ENCODE measurements at regions not wholly inside any gene's neighbourhood (a gene's known extent, or its start where the extent isn't known, plus 50 kb on each side); places are given as distances from the start of the nearest gene placed in this dataset.

DNA sequence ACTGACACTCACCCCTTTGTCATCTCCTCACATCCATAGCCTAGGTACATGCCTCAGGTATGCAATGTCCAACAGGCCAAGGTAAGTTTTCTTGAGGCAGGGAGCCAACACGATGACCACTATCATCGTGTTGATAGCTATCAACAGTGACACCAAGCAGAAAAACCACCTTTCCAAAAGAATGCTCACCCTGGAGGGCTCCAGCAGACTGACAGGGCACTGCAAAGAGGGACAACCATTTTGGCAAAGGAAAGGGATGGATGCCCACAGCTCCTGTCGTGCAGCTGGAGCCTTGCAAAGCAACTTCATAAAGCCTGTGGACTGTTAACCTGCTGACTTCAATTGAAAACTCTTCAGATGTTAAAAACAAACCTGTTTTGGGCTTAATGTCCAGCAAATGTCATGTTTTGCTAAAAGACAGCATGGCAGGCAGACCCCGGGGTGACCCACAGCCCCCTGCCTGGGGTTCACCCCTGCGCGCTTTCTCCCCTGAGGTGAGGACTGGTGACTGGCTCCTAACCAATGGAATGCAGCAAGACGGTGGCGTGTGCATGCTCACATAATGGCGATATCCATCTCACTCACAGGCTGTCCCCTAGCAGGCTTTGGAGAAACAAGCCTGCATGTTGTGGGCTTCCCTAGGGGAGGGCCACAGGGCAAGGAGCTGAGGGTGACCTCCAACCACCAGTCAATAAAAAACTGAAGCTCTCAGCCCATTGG, 293.8 kb downstream of the TCERG1L start:
- Histone ChIP-seq H2AK9ac (replicated peaks; ENCODE audit: low read depth, low read length, poor library complexity) (no peak overlapping the region), H3K4ac (ENCODE audit: low read depth, low read length) (no peak overlapping the region), H3K23ac (ENCODE audit: low read depth, low read length) (no peak overlapping the region), H3K9me3 (ENCODE audit: control insufficient read depth, insufficient read depth, low read length) (peaks cover 42% of the 10 kb centered on the region), H3K36me3 (ENCODE audit: control insufficient read depth, insufficient read depth, low read length) (no peaks in the 10 kb centered on the region), H2BK5ac (ENCODE audit: low read depth, low read length, poor library complexity, severe bottlenecking) (no peak overlapping the region), H3K9me1 (ENCODE audit: insufficient read depth, low read length) (no peaks in the 10 kb centered on the region), H2BK15ac (ENCODE audit: low read depth, low read length) (no peak overlapping the region), H3K79me1 (ENCODE audit: low read depth in 1 of 2, low read length in 2 of 2) (no peaks in the 10 kb centered on the region), H3K9ac (ENCODE audit: low read depth, low read length) (no peak overlapping the region), H3K4me3 (ENCODE audit: insufficient read depth, low read depth, low read length) (no peak overlapping the region), H3K27me3 (ENCODE audit: control insufficient read depth, insufficient read depth, low read length) (no peaks in the 10 kb centered on the region), H3K14ac (replicated peaks; ENCODE audit: low read depth, low read length) (no peak overlapping the region), H2AFZ (replicated peaks; ENCODE audit: low read length, poor library complexity) (no peak overlapping the region), H3K4me2 (ENCODE audit: low read depth, low read length) (no peak overlapping the region), H3K4me1 (ENCODE audit: control insufficient read depth, insufficient read depth, low read length) (no peaks in the 10 kb centered on the region), H2AK5ac (ENCODE audit: low read depth, low read length) (no peak overlapping the region), H4K91ac (ENCODE audit: insufficient read depth, low read depth, low read length) (no peak overlapping the region), H4K5ac (ENCODE audit: low read depth, low read length) (no peak overlapping the region), H2BK120ac (ENCODE audit: low read depth, low read length) (no peak overlapping the region), H3K27ac (ENCODE audit: insufficient read depth, low read length) (no peak overlapping the region), H3K18ac (ENCODE audit: low read depth, low read length) (no peak overlapping the region), H4K20me1 (ENCODE audit: insufficient read depth, low read length) (no peaks in the 10 kb centered on the region), H2BK20ac (ENCODE audit: low read depth, low read length) (no peak overlapping the region), H3K56ac (ENCODE audit: extremely low read depth, insufficient read depth, low read length) (no peak overlapping the region), H4K8ac (ENCODE audit: low read depth in 2 of 2, low read length in 2 of 2) (no peak overlapping the region)
- intact Hi-C loops (cut with micrococcal nuclease) (no loop called here), dilution Hi-C loops (cut with HindIII; ENCODE audit: low sequenced_read_pairs, unreplicated experiment) (no loop called here), in situ Hi-C loops (cut with MboI; ENCODE audit: low sequenced_read_pairs) (no loop called here)
- no peak for DNase-seq
- TF ChIP-seq, protein P1, sequence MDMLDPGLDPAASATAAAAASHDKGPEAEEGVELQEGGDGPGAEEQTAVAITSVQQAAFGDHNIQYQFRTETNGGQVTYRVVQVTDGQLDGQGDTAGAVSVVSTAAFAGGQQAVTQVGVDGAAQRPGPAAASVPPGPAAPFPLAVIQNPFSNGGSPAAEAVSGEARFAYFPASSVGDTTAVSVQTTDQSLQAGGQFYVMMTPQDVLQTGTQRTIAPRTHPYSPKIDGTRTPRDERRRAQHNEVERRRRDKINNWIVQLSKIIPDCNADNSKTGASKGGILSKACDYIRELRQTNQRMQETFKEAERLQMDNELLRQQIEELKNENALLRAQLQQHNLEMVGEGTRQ (IDR thresholded peaks at IDR 0.05; ENCODE audit: low read depth, low read length): no peak
- TF ChIP-seq RCOR1 (IDR thresholded peaks at IDR 0.05; ENCODE audit: insufficient replicate concordance, low read length): no peak
- no peak for TF ChIP-seq RAD21 (IDR thresholded peaks at IDR 0.05; ENCODE audit: low read length)
- no peak for TF ChIP-seq CHD1 (IDR thresholded peaks at IDR 0.05; ENCODE audit: low read depth, low read length)
- TF ChIP-seq FOS (IDR thresholded peaks at IDR 0.05; ENCODE audit: low read depth, low read length): no peak
- WGBS, 2 experiments (ENCODE audit: extremely low coverage in 2 of 2, insufficient read length in 1 of 2): no CpG with 5 or more reads among the region's 9 CpGs
- no peak for ATAC-seq (ENCODE audit: low read depth)
- BruUV-seq (replicated peaks): no TSS peak
- ChIA-PET POLR2A (ENCODE audit: unreplicated experiment) (no interaction called here), CTCF (no interaction called here)
